Activated CD8-positive, alpha-beta memory T cell treated with anti-CD3 and anti-CD28 coated beads, Interleukin-2, amount 10 ng/mL, durations not matched to agents 7 days and 5 days (primary cell): ENCODE measurements at regions not wholly inside any gene's neighbourhood (a gene's known extent, or its start where the extent isn't known, plus 50 kb on each side); places are given as distances from the start of the nearest gene placed in this dataset.

Source experiments
- ATAC-seq: fragments of 150-1000 bp; cut with Tn5 transposase; one replicate; pipeline ENCODE4 v1.10.0; 2021; ENCODE audit warnings: moderate library complexity
- CTCF ChIA-PET: fragments of 350-600 bp; sonication (Branson Sonifier 250); formaldehyde crosslinking; loops from one replicate; lab custom pipeline; 2021; ENCODE audit warnings: antibody characterized with exemption; lab: Charles Lee
- DNase-seq: peaks from one replicate; pipeline ENCODE4 v3.0.0-alpha.2; 2020
- H3K27ac Mint-ChIP-seq: one replicate; pipeline ENCODE4 v1.8.0; 2021; ENCODE audit warnings: mild to moderate bottlenecking, mixed read lengths
- H3K27me3 Mint-ChIP-seq: one replicate; pipeline ENCODE4 v1.8.0; 2021; ENCODE audit warnings: mixed read lengths
- H3K36me3 Mint-ChIP-seq: one replicate; pipeline ENCODE4 v1.8.0; 2021; ENCODE audit warnings: mild to moderate bottlenecking, mixed read lengths
- H3K4me1 Mint-ChIP-seq: one replicate; pipeline ENCODE4 v1.8.0; 2021; ENCODE audit warnings: mixed read lengths
- H3K4me3 Mint-ChIP-seq: one replicate; pipeline ENCODE4 v1.8.0; 2021; ENCODE audit warnings: mild to moderate bottlenecking, moderate library complexity, mixed read lengths
- H3K9me3 Mint-ChIP-seq: one replicate; pipeline ENCODE4 v1.8.0; 2022; ENCODE audit warnings: low read depth, mixed read lengths

GRCh38 chr5:152546493-152546892 is 141.4 kb upstream of the NMUR2 start:
- Mint-ChIP-seq H3K9me3 (peaks cover 2% of the 10 kb centered on the region), H3K36me3 (no peaks in the 10 kb centered on the region), H3K27ac (no peak overlapping the region), H3K4me1 (no peaks in the 10 kb centered on the region), H3K4me3 (no peak overlapping the region), H3K27me3 (peaks cover 17% of the 10 kb centered on the region)
- ATAC-seq (no peak), DNase-seq (no peak)
- CTCF ChIA-PET = no interaction called here

DNA sequence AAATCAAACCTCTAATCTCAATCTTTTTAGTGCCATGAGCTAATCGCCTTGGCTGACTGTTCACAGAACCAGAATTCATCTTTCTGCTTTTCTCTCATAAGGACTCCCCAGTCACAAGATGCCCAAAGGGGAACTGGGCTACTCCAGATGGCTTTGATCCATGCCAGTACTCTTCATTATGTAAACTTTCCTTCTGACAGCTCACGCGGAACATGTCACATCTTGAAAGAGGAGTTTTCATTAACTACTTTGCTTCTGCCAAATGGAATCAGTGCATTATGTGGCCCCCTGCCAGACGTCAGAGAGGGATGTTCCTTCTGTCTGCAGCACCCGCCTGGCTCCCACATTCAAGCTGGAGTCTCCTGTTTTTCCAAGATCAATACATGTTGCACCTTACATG is 142.1 kb upstream of the NMUR2 start:
- CTCF ChIA-PET = no interaction called here
- Mint-ChIP-seq H3K4me3 (no peak overlapping the region), H3K36me3 (no peaks in the 10 kb centered on the region), H3K27ac (no peak overlapping the region), H3K27me3 (peaks cover 15% of the 10 kb centered on the region), H3K4me1 (no peaks in the 10 kb centered on the region), H3K9me3 (peaks cover 2% of the 10 kb centered on the region)
- ATAC-seq (no peak), DNase-seq (no peak)

- Mint-ChIP-seq H3K4me1 (no peaks in the 10 kb centered on the region), H3K9me3 (peaks cover 2% of the 10 kb centered on the region), H3K4me3 (no peak overlapping the region), H3K36me3 (no peaks in the 10 kb centered on the region), H3K27ac (no peak overlapping the region), H3K27me3 (peaks cover under 1% of the 10 kb centered on the region)
- no peak for ATAC-seq
- CTCF ChIA-PET = no interaction called here
- DNase-seq = no peak
These were observed 144.6 kb upstream of the NMUR2 start for GRCh38 chr5:152549709-152550108.

DNA sequence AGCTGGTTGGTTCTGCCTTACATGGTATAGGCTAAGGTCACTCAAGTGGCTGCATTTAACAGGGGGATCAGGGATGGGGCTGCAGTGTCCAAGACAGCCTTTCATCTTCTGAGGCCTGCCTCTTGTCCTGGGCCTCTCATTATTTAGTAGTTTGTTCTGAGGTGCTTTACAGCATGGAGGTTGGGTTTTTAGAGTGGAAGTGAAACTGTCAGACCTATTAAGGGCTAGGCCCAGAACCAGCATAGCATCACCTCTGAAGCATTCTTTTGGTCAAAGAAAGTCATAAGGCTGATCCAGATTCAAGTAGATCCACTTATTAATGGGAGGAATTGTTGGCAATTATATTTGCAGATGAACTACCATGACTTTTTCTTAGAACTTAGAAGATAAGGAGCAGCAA is 146.0 kb upstream of the NMUR2 start:
- Mint-ChIP-seq H3K27ac (no peak overlapping the region), H3K36me3 (no peaks in the 10 kb centered on the region), H3K4me3 (no peak overlapping the region), H3K27me3 (no peaks in the 10 kb centered on the region), H3K9me3 (peaks cover 2% of the 10 kb centered on the region), H3K4me1 (no peaks in the 10 kb centered on the region)
- ATAC-seq = no peak
- no peak for DNase-seq
- CTCF ChIA-PET = no interaction called here

DNA sequence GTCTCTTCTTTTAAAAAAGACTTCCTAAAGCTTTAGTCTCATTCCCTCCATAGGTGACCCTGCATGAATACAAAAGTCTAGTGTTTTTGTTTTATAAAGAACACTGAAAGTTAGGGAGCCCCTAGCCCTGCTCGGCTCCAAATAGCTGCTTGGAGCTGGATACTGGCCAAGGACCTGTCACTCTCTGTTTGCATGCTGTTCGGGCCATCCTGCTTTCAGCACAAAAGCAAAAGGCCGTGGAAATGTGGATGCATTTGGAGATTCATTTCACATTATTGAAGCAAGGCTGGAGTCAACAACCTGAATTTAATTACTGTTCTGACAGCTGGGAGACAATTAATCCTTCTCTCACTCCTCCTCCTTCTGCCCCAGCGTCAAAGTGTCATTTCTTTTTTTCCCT is 151.7 kb upstream of the NMUR2 start:
- Mint-ChIP-seq H3K9me3 (no peaks in the 10 kb centered on the region), H3K36me3 (no peaks in the 10 kb centered on the region), H3K27me3 (no peaks in the 10 kb centered on the region), H3K27ac (no peak overlapping the region), H3K4me1 (no peaks in the 10 kb centered on the region), H3K4me3 (no peak overlapping the region)
- CTCF ChIA-PET = interaction anchor here (2.6 kb wide), 1 partner anchor 24 kb away, joined by 8 read pairs; no protein-coding TSS in a partner anchor
- DNase-seq = no peak
- no peak for ATAC-seq

GRCh38 chr5:152560512-152561137 is 155.5 kb upstream of the NMUR2 start:
- ATAC-seq = no peak
- H3K4me1 Mint-ChIP-seq = no peaks in the 10 kb centered on the region
- H3K9me3 Mint-ChIP-seq = no peaks in the 10 kb centered on the region
- no peaks in the 10 kb centered on the region for H3K36me3 Mint-ChIP-seq
- DNase-seq = peak; percentile 58
- CTCF ChIA-PET = interaction anchor here (1.0 to 1.7 kb wide), 3 partner anchors 47 to 1405 kb away, joined by 3 to 9 read pairs (median 3); no protein-coding TSS in a partner anchor
- no peak overlapping the region for H3K27ac Mint-ChIP-seq
- no peaks in the 10 kb centered on the region for H3K27me3 Mint-ChIP-seq
- H3K4me3 Mint-ChIP-seq = no peak overlapping the region

GRCh38 chr5:152568016-152568415 is 162.9 kb upstream of the NMUR2 start:
- CTCF ChIA-PET = no interaction called here
- H3K27me3 Mint-ChIP-seq = no peaks in the 10 kb centered on the region
- DNase-seq (no peak), ATAC-seq (no peak)
- H3K9me3 Mint-ChIP-seq = no peaks in the 10 kb centered on the region
- no peaks in the 10 kb centered on the region for H3K4me1 Mint-ChIP-seq
- H3K4me3 Mint-ChIP-seq = no peak overlapping the region
- H3K36me3 Mint-ChIP-seq = no peaks in the 10 kb centered on the region
- no peak overlapping the region for H3K27ac Mint-ChIP-seq

DNA sequence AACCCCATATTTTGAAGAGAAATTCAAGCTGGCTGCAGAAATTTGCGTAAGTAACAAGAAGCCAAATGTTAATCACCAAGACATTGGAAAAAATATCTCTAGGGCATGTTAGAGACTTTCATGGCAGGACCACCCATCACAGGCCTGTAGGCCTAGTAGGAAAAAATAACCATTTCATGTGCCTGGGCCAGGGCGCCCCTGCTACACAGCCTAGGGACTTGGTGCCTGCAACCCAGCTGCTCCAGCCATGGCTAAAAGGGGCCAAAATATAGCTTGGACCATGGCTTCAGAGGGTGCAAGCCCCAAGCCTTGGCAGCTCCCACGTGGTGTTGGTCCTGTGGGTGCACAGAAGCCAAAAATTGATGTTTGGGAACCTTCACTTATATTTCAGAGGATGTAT is 167.7 kb upstream of the NMUR2 start:
- ATAC-seq (no peak), DNase-seq (no peak)
- Mint-ChIP-seq H3K4me3 (no peak overlapping the region), H3K36me3 (no peaks in the 10 kb centered on the region), H3K9me3 (no peaks in the 10 kb centered on the region), H3K4me1 (no peaks in the 10 kb centered on the region), H3K27ac (no peak overlapping the region), H3K27me3 (no peaks in the 10 kb centered on the region)
- CTCF ChIA-PET = no interaction called here

DNA sequence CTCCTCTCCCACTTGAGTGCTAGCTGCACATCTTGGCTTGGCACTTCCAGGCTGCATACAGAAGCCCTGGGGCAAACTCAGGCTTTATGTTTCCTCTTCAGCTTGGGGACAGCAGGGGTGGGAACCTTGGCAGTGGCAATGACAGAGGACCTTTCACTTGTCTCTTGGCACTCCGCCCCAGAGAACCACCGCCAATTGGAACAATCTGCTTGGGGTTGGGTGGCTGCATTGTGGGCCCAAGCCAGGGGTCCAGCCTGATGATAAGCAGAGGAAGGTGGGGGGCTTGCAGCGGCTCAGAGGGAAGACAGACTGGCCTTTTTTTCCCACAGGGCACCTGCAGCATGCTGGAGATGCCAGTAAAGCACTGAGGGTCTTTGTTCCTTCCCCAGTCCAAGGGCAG is 179.0 kb upstream of the NMUR2 start:
- CTCF ChIA-PET = no interaction called here
- ATAC-seq (no peak), DNase-seq (no peak)
- Mint-ChIP-seq H3K4me1 (no peaks in the 10 kb centered on the region), H3K36me3 (no peaks in the 10 kb centered on the region), H3K27ac (no peak overlapping the region), H3K27me3 (no peaks in the 10 kb centered on the region), H3K9me3 (no peaks in the 10 kb centered on the region), H3K4me3 (no peak overlapping the region)

DNA sequence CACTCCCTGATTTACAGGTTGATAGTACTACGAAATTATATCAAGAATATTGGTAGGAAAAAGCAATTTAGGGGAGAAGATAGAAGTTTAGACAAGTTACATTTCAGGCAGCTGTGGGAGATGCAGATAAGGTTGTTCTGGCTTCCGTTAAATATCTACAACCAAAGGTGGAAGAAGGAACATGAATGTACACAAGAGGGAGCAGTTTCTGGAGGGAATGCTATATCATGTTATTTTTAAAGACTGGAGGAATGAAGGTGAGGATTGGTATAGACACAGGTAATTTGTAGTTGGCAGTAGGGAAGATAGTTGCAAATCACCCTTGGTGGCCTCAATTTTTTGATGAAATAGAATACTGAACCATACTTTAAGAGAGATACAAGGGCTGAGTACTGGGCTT is 187.3 kb upstream of the NMUR2 start:
- H3K27me3 Mint-ChIP-seq = no peaks in the 10 kb centered on the region
- H3K4me3 Mint-ChIP-seq = no peak overlapping the region
- no peaks in the 10 kb centered on the region for H3K4me1 Mint-ChIP-seq
- ATAC-seq = no peak
- CTCF ChIA-PET = no interaction called here
- H3K27ac Mint-ChIP-seq = no peak overlapping the region
- H3K36me3 Mint-ChIP-seq = no peaks in the 10 kb centered on the region
- DNase-seq = no peak
- H3K9me3 Mint-ChIP-seq = no peaks in the 10 kb centered on the region

DNA sequence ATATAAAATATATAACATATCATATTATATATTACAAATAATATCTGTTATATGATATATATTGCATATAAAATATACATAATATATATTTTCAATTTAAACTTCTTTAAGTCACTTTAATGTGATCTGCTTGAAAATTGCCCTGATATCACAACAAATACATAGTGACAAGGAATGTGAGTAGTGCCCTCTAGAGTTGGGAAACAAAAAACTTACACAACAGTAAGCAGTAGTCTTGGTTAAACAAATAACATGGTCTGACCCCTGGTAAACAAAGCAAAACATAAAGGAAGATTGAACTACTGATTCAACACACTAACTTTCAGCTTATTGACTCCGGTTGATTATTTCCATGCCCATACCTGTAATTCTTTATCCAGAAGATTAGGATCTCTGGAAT is 188.3 kb upstream of the NMUR2 start:
- CTCF ChIA-PET = no interaction called here
- Mint-ChIP-seq H3K4me1 (no peaks in the 10 kb centered on the region), H3K36me3 (no peaks in the 10 kb centered on the region), H3K9me3 (no peaks in the 10 kb centered on the region), H3K27me3 (no peaks in the 10 kb centered on the region), H3K4me3 (no peak overlapping the region), H3K27ac (no peak overlapping the region)
- DNase-seq (no peak), ATAC-seq (no peak)

GRCh38 chr5:152595405-152595804 is 190.3 kb upstream of the NMUR2 start:
- Mint-ChIP-seq H3K9me3 (no peaks in the 10 kb centered on the region), H3K4me3 (no peak overlapping the region), H3K36me3 (no peaks in the 10 kb centered on the region), H3K27ac (no peak overlapping the region), H3K4me1 (no peaks in the 10 kb centered on the region), H3K27me3 (no peaks in the 10 kb centered on the region)
- DNase-seq (no peak), ATAC-seq (no peak)
- CTCF ChIA-PET = no interaction called here

GRCh38 chr5:152599096-152599495 is 194.0 kb upstream of the NMUR2 start:
- H3K27me3 Mint-ChIP-seq = no peaks in the 10 kb centered on the region
- CTCF ChIA-PET = no interaction called here
- no peak overlapping the region for H3K27ac Mint-ChIP-seq
- H3K4me3 Mint-ChIP-seq = no peak overlapping the region
- H3K4me1 Mint-ChIP-seq = no peaks in the 10 kb centered on the region
- DNase-seq (no peak), ATAC-seq (no peak)
- no peaks in the 10 kb centered on the region for H3K9me3 Mint-ChIP-seq
- H3K36me3 Mint-ChIP-seq = no peaks in the 10 kb centered on the region

- DNase-seq = no peak
- CTCF ChIA-PET = no interaction called here
- H3K4me1 Mint-ChIP-seq = no peaks in the 10 kb centered on the region
These were observed 197.0 kb upstream of the NMUR2 start for GRCh38 chr5:152601806-152602732.

More at GRCh38 chr5:152601806-152602732, 197.0 kb upstream of the NMUR2 start:
- no peak for ATAC-seq
- Mint-ChIP-seq H3K36me3 (no peaks in the 10 kb centered on the region), H3K4me3 (no peak overlapping the region), H3K27me3 (no peaks in the 10 kb centered on the region), H3K27ac (no peak overlapping the region), H3K9me3 (no peaks in the 10 kb centered on the region)
